Progenitor cell of endocrine pancreas (in vitro differentiated cells): ENCODE measurements at regions not wholly inside any gene's neighbourhood (a gene's known extent, or its start where the extent isn't known, plus 50 kb on each side); places are given as distances from the start of the nearest gene placed in this dataset.
A peak's percentile ranks its signal among the peaks of the same experiment; 100 is the strongest.

Experiments
- DNase-seq: peaks from one replicate; pipeline ENCODE4 v3.0.0; 2021; ENCODE audit warnings: low spot score; ENCODE audit not compliant: unreplicated experiment
- H3K27ac Mint-ChIP-seq: 2 replicates; pipeline ENCODE4 v1.8.0; 2021; ENCODE audit warnings: mild to moderate bottlenecking, moderate library complexity, mixed read lengths
- H3K27me3 Mint-ChIP-seq: 2 replicates; pipeline ENCODE4 v1.8.0; 2021; ENCODE audit warnings: mixed read lengths
- H3K36me3 Mint-ChIP-seq: 2 replicates; pipeline ENCODE4 v1.8.0; 2022; ENCODE audit warnings: mixed read lengths; ENCODE audit not compliant: insufficient read depth
- H3K4me1 Mint-ChIP-seq: 2 replicates; pipeline ENCODE4 v1.8.0; 2021; ENCODE audit warnings: low read depth, mixed read lengths
- H3K4me3 Mint-ChIP-seq: 2 replicates; pipeline ENCODE4 v1.8.0; 2021; ENCODE audit warnings: low read depth, mild to moderate bottlenecking, moderate library complexity, mixed read lengths
- H3K9me3 Mint-ChIP-seq: 2 replicates; pipeline ENCODE4 v1.8.0; 2021; ENCODE audit warnings: low read depth, mixed read lengths
- TF ChIP-seq, protein P1 (sequence below): fragments of 200-600 bp; sonication (generic); IDR thresholded peaks from one replicate; pipeline ENCODE4 v1.5.0; 2021; ENCODE audit warnings: antibody characterized with exemption, mild to moderate bottlenecking; ENCODE audit not compliant: unreplicated experiment

DNA sequence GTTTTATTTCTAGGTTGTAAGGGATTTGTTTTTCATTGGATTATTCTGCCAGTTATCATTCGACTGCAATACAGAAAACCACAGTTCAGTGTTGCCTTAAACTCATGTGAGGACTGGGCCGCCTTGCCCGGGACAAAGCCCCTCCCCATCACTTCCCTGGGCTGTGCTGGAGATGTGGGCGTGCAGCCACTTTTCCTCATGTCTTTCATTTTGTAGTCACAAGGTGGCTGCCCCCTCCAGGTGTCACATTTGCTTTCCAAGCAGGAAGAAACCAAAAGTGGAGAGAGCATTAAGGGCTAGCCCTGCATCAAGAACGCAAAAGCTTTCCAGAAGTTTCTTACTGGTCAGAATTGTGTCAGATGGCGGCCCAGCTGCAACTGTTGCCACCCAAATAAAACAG lies 492.5 kb upstream of the ID2 start:
- TF ChIP-seq, protein P1, sequence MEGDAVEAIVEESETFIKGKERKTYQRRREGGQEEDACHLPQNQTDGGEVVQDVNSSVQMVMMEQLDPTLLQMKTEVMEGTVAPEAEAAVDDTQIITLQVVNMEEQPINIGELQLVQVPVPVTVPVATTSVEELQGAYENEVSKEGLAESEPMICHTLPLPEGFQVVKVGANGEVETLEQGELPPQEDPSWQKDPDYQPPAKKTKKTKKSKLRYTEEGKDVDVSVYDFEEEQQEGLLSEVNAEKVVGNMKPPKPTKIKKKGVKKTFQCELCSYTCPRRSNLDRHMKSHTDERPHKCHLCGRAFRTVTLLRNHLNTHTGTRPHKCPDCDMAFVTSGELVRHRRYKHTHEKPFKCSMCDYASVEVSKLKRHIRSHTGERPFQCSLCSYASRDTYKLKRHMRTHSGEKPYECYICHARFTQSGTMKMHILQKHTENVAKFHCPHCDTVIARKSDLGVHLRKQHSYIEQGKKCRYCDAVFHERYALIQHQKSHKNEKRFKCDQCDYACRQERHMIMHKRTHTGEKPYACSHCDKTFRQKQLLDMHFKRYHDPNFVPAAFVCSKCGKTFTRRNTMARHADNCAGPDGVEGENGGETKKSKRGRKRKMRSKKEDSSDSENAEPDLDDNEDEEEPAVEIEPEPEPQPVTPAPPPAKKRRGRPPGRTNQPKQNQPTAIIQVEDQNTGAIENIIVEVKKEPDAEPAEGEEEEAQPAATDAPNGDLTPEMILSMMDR = no peak
- Mint-ChIP-seq H3K4me1 (peaks cover 15% of the 10 kb centered on the region), H3K36me3 (peaks cover 5% of the 10 kb centered on the region), H3K27ac (no peak overlapping the region), H3K27me3 (peaks cover 4% of the 10 kb centered on the region), H3K9me3 (peaks cover 10% of the 10 kb centered on the region), H3K4me3 (no peak overlapping the region)
- DNase-seq = no peak

GRCh38 chr2:8190279-8190678 lies 491.6 kb upstream of the ID2 start:
- DNase-seq = no peak
- H3K36me3 Mint-ChIP-seq = peaks cover 5% of the 10 kb centered on the region
- peaks cover 7% of the 10 kb centered on the region for H3K9me3 Mint-ChIP-seq
- H3K27ac Mint-ChIP-seq = no peak overlapping the region
- no peak overlapping the region for H3K4me3 Mint-ChIP-seq
- H3K27me3 Mint-ChIP-seq = peaks cover 4% of the 10 kb centered on the region
- TF ChIP-seq, protein P1 = no peak
- H3K4me1 Mint-ChIP-seq = peaks cover 16% of the 10 kb centered on the region

GRCh38 chr2:8191427-8191826 lies 490.4 kb upstream of the ID2 start:
- no peak for DNase-seq
- H3K27ac Mint-ChIP-seq = no peak overlapping the region
- TF ChIP-seq, protein P1 = no peak
- no peak overlapping the region for H3K4me3 Mint-ChIP-seq
- no peaks in the 10 kb centered on the region for H3K9me3 Mint-ChIP-seq
- H3K27me3 Mint-ChIP-seq = peaks cover 4% of the 10 kb centered on the region
- no peaks in the 10 kb centered on the region for H3K36me3 Mint-ChIP-seq
- peaks cover 16% of the 10 kb centered on the region for H3K4me1 Mint-ChIP-seq

DNA sequence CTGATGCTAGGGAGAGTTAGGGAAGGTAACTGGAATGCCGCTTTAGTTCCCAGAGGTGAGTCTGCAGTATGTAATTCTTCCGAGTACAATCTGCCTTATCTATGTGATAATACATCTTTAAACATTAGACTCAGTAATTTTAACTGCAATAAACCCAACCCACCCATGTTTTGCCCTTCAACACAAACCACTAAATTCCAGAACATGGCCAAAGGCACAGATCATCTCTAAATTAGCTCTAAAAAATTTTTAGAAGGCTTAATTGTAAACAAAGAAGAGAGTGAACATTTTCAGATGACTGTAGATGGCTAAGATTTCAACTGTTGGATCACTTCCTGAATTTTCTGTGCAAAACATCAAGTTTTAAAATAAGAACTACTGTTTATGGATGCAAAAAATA lies 488.7 kb upstream of the ID2 start:
- no peaks in the 10 kb centered on the region for H3K9me3 Mint-ChIP-seq
- H3K4me1 Mint-ChIP-seq = peaks cover 16% of the 10 kb centered on the region
- no peak overlapping the region for H3K27ac Mint-ChIP-seq
- no peaks in the 10 kb centered on the region for H3K36me3 Mint-ChIP-seq
- TF ChIP-seq, protein P1 = no peak
- H3K27me3 Mint-ChIP-seq = peaks cover 4% of the 10 kb centered on the region
- no peak overlapping the region for H3K4me3 Mint-ChIP-seq
- no peak for DNase-seq

DNA sequence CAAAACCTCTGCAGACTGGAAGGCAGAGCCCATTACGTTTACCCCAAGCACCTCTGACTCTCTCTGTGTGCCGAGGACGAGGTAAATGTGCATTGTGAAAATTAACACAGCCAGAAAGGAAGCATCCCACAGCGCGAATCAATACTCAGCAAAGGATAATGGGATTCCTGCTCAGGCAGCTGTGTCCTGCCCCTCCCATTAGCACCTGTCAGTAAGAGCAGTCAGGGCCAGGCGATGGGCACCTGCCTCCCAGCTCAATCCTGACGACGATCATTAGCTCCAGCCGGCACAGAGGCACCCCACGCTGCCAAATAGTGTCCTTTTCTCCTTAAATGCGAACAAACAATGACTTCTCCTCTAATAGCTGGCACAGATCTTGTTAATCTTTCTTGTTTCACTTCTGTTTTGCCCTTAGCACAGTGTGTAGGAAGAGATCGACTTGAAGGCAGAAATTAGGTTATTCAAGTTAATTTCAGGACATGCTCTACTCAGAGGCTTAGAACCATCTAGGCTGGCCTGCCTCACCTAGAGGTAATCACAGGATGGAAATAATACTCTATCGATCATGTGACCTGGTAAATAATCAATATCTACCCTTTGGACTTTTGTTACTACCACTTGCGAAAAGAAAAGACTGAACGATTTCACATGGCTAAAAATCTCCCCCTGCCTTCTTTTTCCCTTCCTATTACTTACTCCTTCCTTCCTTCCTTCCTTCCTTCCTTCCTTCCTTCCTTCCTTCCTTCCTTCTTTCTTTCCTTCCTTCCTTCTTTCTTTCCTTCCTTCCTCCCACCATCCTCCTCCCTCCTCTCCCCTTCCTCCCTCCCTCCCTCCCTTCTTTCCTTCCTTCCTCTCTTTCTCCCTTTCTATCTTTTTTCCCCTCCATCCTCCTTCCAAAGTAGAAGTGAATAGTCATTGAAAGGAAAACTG lies 487.9 kb upstream of the ID2 start:
- no peak for DNase-seq
- Mint-ChIP-seq H3K9me3 (no peaks in the 10 kb centered on the region), H3K27me3 (peaks cover 4% of the 10 kb centered on the region), H3K27ac (peak overlapping the region; percentile 17), H3K4me3 (no peak overlapping the region), H3K36me3 (no peaks in the 10 kb centered on the region), H3K4me1 (peaks cover 16% of the 10 kb centered on the region)
- TF ChIP-seq, protein P1 = no peak
